ENCODE measurements at regions not wholly inside any gene's neighbourhood (a gene's known extent, or its start where the extent isn't known, plus 50 kb on each side); places are given as distances from the start of the nearest gene placed in this dataset.

DNA sequence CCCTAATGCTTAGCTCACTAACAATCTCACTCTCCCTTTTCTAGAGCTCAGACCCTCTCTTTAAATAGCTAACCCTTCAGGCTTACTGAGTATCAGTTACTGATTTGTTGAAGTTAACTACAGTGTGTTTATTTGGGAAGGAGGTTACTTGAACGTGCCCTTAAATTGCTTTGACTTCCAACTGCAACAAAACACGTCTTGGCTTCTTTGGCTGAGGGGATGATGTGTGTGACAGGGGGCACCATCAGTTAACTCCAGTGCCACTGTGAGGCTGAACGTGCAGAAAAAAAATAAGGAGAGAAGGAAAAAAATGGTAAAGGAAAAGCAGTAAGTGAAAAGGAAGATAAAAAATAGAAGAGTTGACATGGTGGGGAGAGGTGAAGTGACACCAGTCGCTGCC lies 75.1 kb upstream of the NRIP1 start:
- TF ChIP-seq, protein P1, sequence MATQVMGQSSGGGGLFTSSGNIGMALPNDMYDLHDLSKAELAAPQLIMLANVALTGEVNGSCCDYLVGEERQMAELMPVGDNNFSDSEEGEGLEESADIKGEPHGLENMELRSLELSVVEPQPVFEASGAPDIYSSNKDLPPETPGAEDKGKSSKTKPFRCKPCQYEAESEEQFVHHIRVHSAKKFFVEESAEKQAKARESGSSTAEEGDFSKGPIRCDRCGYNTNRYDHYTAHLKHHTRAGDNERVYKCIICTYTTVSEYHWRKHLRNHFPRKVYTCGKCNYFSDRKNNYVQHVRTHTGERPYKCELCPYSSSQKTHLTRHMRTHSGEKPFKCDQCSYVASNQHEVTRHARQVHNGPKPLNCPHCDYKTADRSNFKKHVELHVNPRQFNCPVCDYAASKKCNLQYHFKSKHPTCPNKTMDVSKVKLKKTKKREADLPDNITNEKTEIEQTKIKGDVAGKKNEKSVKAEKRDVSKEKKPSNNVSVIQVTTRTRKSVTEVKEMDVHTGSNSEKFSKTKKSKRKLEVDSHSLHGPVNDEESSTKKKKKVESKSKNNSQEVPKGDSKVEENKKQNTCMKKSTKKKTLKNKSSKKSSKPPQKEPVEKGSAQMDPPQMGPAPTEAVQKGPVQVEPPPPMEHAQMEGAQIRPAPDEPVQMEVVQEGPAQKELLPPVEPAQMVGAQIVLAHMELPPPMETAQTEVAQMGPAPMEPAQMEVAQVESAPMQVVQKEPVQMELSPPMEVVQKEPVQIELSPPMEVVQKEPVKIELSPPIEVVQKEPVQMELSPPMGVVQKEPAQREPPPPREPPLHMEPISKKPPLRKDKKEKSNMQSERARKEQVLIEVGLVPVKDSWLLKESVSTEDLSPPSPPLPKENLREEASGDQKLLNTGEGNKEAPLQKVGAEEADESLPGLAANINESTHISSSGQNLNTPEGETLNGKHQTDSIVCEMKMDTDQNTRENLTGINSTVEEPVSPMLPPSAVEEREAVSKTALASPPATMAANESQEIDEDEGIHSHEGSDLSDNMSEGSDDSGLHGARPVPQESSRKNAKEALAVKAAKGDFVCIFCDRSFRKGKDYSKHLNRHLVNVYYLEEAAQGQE (IDR thresholded peaks at IDR 0.05; ENCODE audit: unreplicated experiment), result no peak
- TF ChIP-seq EZH2phosphoT487 (IDR thresholded peaks at IDR 0.05; ENCODE audit: unreplicated experiment) (no peak), JUNB (IDR thresholded peaks at IDR 0.05; ENCODE audit: unreplicated experiment) (no peak), EZH2 (IDR thresholded peaks at IDR 0.05; ENCODE audit: low read depth, unreplicated experiment) (no peak), POLR2AphosphoS5 (IDR thresholded peaks at IDR 0.05; ENCODE audit: low read depth) (no peak), CREB1 (CRISPR knock-in tag; IDR thresholded peaks at IDR 0.05; ENCODE audit: low read depth) (no peak), ZNF114 (CRISPR knock-in tag; IDR thresholded peaks at IDR 0.05) (no peak), NANOG (IDR thresholded peaks at IDR 0.05; ENCODE audit: borderline replicate concordance) (no peak), STAT1 (IDR thresholded peaks at IDR 0.05; ENCODE audit: unreplicated experiment) (no peak), ZNF331 (CRISPR knock-in tag; IDR thresholded peaks at IDR 0.05; ENCODE audit: low read depth) (no peak)
- TF ChIP-seq, protein P2, sequence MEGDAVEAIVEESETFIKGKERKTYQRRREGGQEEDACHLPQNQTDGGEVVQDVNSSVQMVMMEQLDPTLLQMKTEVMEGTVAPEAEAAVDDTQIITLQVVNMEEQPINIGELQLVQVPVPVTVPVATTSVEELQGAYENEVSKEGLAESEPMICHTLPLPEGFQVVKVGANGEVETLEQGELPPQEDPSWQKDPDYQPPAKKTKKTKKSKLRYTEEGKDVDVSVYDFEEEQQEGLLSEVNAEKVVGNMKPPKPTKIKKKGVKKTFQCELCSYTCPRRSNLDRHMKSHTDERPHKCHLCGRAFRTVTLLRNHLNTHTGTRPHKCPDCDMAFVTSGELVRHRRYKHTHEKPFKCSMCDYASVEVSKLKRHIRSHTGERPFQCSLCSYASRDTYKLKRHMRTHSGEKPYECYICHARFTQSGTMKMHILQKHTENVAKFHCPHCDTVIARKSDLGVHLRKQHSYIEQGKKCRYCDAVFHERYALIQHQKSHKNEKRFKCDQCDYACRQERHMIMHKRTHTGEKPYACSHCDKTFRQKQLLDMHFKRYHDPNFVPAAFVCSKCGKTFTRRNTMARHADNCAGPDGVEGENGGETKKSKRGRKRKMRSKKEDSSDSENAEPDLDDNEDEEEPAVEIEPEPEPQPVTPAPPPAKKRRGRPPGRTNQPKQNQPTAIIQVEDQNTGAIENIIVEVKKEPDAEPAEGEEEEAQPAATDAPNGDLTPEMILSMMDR (conservative IDR thresholded peaks at IDR 0.05; ENCODE audit: low read depth in 2 of 2), result no peak
- TF ChIP-seq, protein P3, sequence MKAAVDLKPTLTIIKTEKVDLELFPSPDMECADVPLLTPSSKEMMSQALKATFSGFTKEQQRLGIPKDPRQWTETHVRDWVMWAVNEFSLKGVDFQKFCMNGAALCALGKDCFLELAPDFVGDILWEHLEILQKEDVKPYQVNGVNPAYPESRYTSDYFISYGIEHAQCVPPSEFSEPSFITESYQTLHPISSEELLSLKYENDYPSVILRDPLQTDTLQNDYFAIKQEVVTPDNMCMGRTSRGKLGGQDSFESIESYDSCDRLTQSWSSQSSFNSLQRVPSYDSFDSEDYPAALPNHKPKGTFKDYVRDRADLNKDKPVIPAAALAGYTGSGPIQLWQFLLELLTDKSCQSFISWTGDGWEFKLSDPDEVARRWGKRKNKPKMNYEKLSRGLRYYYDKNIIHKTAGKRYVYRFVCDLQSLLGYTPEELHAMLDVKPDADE (IDR thresholded peaks at IDR 0.05), result no peak
- TF ChIP-seq, protein P4, sequence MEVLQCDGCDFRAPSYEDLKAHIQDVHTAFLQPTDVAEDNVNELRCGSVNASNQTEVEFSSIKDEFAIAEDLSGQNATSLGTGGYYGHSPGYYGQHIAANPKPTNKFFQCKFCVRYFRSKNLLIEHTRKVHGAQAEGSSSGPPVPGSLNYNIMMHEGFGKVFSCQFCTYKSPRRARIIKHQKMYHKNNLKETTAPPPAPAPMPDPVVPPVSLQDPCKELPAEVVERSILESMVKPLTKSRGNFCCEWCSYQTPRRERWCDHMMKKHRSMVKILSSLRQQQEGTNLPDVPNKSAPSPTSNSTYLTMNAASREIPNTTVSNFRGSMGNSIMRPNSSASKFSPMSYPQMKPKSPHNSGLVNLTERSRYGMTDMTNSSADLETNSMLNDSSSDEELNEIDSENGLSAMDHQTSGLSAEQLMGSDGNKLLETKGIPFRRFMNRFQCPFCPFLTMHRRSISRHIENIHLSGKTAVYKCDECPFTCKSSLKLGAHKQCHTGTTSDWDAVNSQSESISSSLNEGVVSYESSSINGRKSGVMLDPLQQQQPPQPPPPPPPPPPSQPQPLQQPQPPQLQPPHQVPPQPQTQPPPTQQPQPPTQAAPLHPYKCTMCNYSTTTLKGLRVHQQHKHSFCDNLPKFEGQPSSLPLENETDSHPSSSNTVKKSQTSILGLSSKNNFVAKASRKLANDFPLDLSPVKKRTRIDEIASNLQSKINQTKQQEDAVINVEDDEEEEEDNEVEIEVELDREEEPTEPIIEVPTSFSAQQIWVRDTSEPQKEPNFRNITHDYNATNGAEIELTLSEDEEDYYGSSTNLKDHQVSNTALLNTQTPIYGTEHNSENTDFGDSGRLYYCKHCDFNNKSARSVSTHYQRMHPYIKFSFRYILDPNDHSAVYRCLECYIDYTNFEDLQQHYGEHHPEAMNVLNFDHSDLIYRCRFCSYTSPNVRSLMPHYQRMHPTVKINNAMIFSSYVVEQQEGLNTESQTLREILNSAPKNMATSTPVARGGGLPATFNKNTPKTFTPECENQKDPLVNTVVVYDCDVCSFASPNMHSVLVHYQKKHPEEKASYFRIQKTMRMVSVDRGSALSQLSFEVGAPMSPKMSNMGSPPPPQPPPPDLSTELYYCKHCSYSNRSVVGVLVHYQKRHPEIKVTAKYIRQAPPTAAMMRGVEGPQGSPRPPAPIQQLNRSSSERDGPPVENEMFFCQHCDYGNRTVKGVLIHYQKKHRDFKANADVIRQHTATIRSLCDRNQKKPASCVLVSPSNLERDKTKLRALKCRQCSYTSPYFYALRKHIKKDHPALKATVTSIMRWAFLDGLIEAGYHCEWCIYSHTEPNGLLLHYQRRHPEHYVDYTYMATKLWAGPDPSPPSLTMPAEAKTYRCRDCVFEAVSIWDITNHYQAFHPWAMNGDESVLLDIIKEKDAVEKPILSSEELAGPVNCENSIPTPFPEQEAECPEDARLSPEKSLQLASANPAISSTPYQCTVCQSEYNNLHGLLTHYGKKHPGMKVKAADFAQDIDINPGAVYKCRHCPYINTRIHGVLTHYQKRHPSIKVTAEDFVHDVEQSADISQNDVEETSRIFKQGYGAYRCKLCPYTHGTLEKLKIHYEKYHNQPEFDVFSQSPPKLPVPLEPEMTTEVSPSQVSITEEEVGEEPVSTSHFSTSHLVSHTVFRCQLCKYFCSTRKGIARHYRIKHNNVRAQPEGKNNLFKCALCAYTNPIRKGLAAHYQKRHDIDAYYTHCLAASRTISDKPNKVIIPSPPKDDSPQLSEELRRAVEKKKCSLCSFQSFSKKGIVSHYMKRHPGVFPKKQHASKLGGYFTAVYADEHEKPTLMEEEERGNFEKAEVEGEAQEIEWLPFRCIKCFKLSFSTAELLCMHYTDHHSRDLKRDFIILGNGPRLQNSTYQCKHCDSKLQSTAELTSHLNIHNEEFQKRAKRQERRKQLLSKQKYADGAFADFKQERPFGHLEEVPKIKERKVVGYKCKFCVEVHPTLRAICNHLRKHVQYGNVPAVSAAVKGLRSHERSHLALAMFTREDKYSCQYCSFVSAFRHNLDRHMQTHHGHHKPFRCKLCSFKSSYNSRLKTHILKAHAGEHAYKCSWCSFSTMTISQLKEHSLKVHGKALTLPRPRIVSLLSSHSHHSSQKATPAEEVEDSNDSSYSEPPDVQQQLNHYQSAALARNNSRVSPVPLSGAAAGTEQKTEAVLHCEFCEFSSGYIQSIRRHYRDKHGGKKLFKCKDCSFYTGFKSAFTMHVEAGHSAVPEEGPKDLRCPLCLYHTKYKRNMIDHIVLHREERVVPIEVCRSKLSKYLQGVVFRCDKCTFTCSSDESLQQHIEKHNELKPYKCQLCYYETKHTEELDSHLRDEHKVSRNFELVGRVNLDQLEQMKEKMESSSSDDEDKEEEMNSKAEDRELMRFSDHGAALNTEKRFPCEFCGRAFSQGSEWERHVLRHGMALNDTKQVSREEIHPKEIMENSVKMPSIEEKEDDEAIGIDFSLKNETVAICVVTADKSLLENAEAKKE (CRISPR knock-in tag; IDR thresholded peaks at IDR 0.05), result no peak

All from GM23338 (cell line).